Endothelial cell (in vitro differentiated cells): ENCODE measurements at regions not wholly inside any gene's neighbourhood (a gene's known extent, or its start where the extent isn't known, plus 50 kb on each side); places are given as distances from the start of the nearest gene placed in this dataset.

Experiments
- DNase-seq: peaks from one replicate; pipeline ENCODE4 v3.0.0; 2021; ENCODE audit warnings: low spot score
- H3K27ac Mint-ChIP-seq: one replicate; pipeline ENCODE4 v1.8.0; 2021; ENCODE audit warnings: mixed read lengths, inconsistent platforms; ENCODE audit not compliant: unreplicated experiment
- H3K27me3 Mint-ChIP-seq: one replicate; pipeline ENCODE4 v1.8.0; 2021; ENCODE audit warnings: mild to moderate bottlenecking, moderate library complexity, mixed read lengths, inconsistent platforms; ENCODE audit not compliant: unreplicated experiment
- H3K36me3 Mint-ChIP-seq: one replicate; pipeline ENCODE4 v1.8.0; 2021; ENCODE audit warnings: mild to moderate bottlenecking, low read depth, mixed read lengths, inconsistent platforms; ENCODE audit not compliant: unreplicated experiment
- H3K4me1 Mint-ChIP-seq: one replicate; pipeline ENCODE4 v1.8.0; 2021; ENCODE audit warnings: mild to moderate bottlenecking, mixed read lengths, inconsistent platforms; ENCODE audit not compliant: unreplicated experiment
- H3K4me3 Mint-ChIP-seq: one replicate; pipeline ENCODE4 v1.8.0; 2021; ENCODE audit warnings: mild to moderate bottlenecking, mixed read lengths, inconsistent platforms; ENCODE audit not compliant: unreplicated experiment
- H3K9me3 Mint-ChIP-seq: one replicate; pipeline ENCODE4 v1.8.0; 2021; ENCODE audit warnings: mixed read lengths, inconsistent platforms; ENCODE audit not compliant: unreplicated experiment
- TF ChIP-seq, protein P1 (sequence below): fragments of 200-600 bp; sonication (generic); IDR thresholded peaks from one replicate; pipeline ENCODE4 v1.5.0; 2021; ENCODE audit warnings: antibody characterized with exemption; ENCODE audit not compliant: unreplicated experiment

DNA sequence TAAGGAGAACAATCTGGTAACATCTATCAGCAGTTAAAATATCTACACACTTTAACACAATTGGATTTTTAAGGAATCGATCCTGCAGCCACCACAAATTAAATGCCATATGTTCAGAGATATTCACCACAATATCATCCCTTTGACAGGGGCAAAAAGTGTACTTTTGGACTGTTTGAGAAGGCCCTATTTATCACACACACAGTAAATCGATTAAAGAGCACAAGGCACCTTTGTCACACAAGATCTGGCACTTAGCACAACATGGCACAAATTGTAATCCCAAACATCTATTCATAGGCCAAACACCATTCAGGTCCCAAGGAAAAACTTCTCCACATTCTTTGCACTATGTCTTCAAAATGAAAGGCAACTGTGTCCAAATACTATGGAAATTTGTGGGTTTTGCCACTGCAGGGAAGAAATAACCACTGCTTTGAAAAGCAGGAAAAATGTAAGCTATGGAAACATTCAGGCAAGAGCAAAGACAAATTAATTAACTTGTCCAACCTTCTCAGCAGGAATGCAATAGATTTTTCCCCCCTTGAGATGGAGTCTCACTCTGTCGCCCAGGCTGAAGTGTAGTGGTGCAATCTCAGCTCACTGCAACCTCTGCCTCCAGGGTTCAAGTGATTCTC, 282.5 kb upstream of the TMPO start:
- TF ChIP-seq, protein P1, sequence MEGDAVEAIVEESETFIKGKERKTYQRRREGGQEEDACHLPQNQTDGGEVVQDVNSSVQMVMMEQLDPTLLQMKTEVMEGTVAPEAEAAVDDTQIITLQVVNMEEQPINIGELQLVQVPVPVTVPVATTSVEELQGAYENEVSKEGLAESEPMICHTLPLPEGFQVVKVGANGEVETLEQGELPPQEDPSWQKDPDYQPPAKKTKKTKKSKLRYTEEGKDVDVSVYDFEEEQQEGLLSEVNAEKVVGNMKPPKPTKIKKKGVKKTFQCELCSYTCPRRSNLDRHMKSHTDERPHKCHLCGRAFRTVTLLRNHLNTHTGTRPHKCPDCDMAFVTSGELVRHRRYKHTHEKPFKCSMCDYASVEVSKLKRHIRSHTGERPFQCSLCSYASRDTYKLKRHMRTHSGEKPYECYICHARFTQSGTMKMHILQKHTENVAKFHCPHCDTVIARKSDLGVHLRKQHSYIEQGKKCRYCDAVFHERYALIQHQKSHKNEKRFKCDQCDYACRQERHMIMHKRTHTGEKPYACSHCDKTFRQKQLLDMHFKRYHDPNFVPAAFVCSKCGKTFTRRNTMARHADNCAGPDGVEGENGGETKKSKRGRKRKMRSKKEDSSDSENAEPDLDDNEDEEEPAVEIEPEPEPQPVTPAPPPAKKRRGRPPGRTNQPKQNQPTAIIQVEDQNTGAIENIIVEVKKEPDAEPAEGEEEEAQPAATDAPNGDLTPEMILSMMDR, result no peak
- Mint-ChIP-seq H3K36me3 (no peaks in the 10 kb centered on the region), H3K27me3 (no peaks in the 10 kb centered on the region), H3K4me3 (no peak overlapping the region), H3K4me1 (no peaks in the 10 kb centered on the region), H3K9me3 (no peaks in the 10 kb centered on the region), H3K27ac (no peak overlapping the region)
- no peak for DNase-seq

- H3K36me3 Mint-ChIP-seq, result no peaks in the 10 kb centered on the region
Observed at GRCh38 chr12:98235301-98235700, 280.1 kb upstream of the TMPO start.

DNA sequence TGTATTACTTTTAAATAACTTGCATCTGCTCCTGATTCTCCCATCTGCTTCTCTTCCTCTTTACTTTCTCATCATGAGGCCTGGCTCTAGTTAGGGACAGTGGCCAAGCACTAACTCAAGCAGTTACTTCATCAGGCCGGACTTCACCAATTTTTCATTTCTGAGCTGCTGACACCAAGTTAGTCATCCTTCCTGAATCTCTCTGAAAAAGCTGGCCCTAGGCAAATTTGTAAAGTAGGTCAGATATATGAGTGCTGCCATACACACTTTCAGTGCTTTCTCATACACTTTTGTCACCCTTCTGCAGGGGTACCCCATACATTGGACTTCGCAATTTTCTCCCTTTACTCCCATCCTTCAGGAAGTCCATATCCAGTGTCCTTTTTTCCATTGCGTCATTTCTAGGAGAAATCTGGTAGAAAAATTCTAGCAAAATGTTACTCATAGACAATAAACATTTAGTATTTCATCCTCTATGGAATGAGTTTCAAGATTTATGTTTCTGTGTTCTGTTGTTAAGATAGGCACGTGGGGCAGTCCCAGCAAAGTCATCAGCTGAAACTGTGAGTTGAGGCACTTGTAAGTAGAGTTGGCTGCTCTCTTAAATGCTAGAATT, 276.8 kb upstream of the TMPO start:
- TF ChIP-seq, protein P1, result no peak
- Mint-ChIP-seq H3K27ac (no peak overlapping the region), H3K27me3 (no peaks in the 10 kb centered on the region), H3K4me1 (no peaks in the 10 kb centered on the region), H3K9me3 (no peaks in the 10 kb centered on the region), H3K36me3 (no peaks in the 10 kb centered on the region), H3K4me3 (no peak overlapping the region)
- DNase-seq, result no peak

More at GRCh38 chr12:98235301-98235700, 280.1 kb upstream of the TMPO start:
- DNase-seq, result no peak
- TF ChIP-seq, protein P1, result no peak
- H3K4me1 Mint-ChIP-seq, result no peaks in the 10 kb centered on the region
- no peak overlapping the region for H3K4me3 Mint-ChIP-seq
- H3K9me3 Mint-ChIP-seq, result no peaks in the 10 kb centered on the region
- no peaks in the 10 kb centered on the region for H3K27me3 Mint-ChIP-seq
- H3K27ac Mint-ChIP-seq, result no peak overlapping the region

DNA sequence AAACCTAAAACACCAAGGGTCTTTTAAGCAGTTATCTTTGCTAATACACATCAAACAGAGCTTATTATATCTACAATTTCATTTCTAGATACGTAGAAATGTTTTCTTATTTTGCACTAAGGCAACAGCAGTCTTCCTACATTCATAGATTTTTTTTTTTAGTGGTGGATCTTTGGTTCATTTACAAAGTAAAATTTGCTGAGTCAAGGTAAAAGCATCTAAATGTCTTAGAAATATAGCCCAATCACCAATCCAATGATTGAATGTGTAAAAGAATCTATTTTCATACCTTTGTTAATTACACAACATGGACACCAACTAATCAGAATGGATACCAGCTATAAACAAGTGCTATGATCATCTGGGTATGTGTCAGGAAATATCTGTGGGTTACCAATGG, 272.2 kb upstream of the TMPO start:
- H3K4me3 Mint-ChIP-seq, result no peak overlapping the region
- no peaks in the 10 kb centered on the region for H3K36me3 Mint-ChIP-seq
- H3K9me3 Mint-ChIP-seq, result no peaks in the 10 kb centered on the region
- DNase-seq, result no peak
- H3K27ac Mint-ChIP-seq, result no peak overlapping the region
- H3K4me1 Mint-ChIP-seq, result no peaks in the 10 kb centered on the region
- TF ChIP-seq, protein P1, result no peak
- no peaks in the 10 kb centered on the region for H3K27me3 Mint-ChIP-seq

- H3K4me3 Mint-ChIP-seq, result no peak overlapping the region
- no peaks in the 10 kb centered on the region for H3K36me3 Mint-ChIP-seq
- H3K27me3 Mint-ChIP-seq, result peaks cover under 1% of the 10 kb centered on the region
- no peak overlapping the region for H3K27ac Mint-ChIP-seq
- TF ChIP-seq, protein P1, result no peak
- DNase-seq, result no peak
- no peaks in the 10 kb centered on the region for H3K9me3 Mint-ChIP-seq
- no peaks in the 10 kb centered on the region for H3K4me1 Mint-ChIP-seq
Observed at GRCh38 chr12:98244136-98244535, 271.3 kb upstream of the TMPO start.
